Adrenal gland (tissue), 5 donors: ENCODE measurements at regions not wholly inside any gene's neighbourhood (a gene's known extent, or its start where the extent isn't known, plus 50 kb on each side); places are given as distances from the start of the nearest gene placed in this dataset.

ENCODE experiments used
- CTCF ChIP-seq, 6 experiments: fragments of 450-650 bp in 4 of 6; fragments of 200-600 bp in 2 of 6; sonication (generic) in 1 of 6; IDR thresholded peaks; 1 replicate in 5 of 6; 2 replicates in 1 of 6; pipeline versions ENCODE4 v1.5.1 to v1.8.0; 2016 to 2021; ENCODE audit warnings: antibody characterized with exemption in 6 of 6, mild to moderate bottlenecking in 2 of 6, moderate library complexity in 1 of 6
- POLR2A ChIP-seq, 2 donors: fragments of 450-650 bp; IDR thresholded peaks; one replicate each; pipeline ENCODE4 v1.6.1; 2017; ENCODE audit warnings: antibody characterized with exemption in 2 of 2, mild to moderate bottlenecking in 2 of 2, moderate library complexity in 1 of 2
- donor health status: DM: no; HTN: no; CAD: no.

GRCh38 chr10:4623200-4623599 lies 202.8 kb upstream of the AKR1E2 start:
- TF ChIP-seq POLR2A (IDR thresholded peaks at IDR 0.05) (no peak), CTCF (IDR thresholded peaks at IDR 0.05) (no peak)
